HG03354 (cell line): ENCODE measurements at regions not wholly inside any gene's neighbourhood (a gene's known extent, or its start where the extent isn't known, plus 50 kb on each side); places are given as distances from the start of the nearest gene placed in this dataset.
"Not testable (repeated sequence)": the region's sequence is repeated elsewhere in the genome, so short reads cannot be mapped to it uniquely, and the experiment has no call there.

Source experiments
- ATAC-seq: cut with Tn5 transposase; IDR thresholded peaks from one replicate; pipeline ENCODE4 v1.9.1; 2021; ENCODE audit warnings: mild to moderate bottlenecking; ENCODE audit not compliant: unreplicated experiment, poor library complexity, severe bottlenecking

DNA sequence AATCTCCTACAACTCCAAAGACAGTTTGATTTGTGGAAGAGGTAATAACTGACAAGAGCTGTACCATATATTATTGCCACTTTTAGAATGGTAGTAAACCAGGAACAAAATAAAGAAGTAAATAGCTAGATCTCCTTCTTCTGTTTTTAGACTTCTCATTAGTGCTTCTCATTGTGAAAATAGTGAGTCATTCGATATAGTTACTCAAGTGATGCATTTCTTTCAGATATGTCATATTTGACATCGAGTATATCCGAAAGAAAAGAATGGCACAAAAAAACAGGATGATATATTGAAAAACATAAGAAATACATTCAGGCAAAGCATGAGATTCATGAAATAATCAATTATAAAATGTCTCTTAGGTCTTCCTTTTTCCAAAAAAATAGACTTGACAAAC is 1346.1 kb downstream of the BRINP3 start:
- no peak for ATAC-seq

GRCh38 chr1:189139748-189140147 is 1337.9 kb downstream of the BRINP3 start:
- ATAC-seq: not testable (repeated sequence)

DNA sequence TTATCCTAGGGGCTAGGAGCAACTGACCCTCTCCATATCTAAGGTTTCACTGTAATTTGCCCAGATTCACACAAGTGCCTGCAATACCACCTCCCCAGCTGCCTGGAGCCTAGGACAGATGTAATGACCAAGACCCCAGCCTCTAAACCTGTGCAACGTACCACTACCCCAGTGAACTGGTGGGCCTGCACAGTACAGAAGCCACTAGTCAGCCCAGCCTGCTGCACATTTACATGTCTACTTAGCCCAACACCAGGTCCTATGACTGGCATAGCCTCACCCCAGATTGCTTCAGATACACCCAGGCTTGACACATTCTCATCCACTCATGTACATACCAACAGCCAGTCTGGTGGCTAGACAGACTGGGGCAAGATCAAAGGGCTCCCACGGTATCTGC is 1336.6 kb downstream of the BRINP3 start:
- no peak for ATAC-seq

GRCh38 chr1:189149547-189150375 is 1327.9 kb downstream of the BRINP3 start:
- ATAC-seq: no peak

DNA sequence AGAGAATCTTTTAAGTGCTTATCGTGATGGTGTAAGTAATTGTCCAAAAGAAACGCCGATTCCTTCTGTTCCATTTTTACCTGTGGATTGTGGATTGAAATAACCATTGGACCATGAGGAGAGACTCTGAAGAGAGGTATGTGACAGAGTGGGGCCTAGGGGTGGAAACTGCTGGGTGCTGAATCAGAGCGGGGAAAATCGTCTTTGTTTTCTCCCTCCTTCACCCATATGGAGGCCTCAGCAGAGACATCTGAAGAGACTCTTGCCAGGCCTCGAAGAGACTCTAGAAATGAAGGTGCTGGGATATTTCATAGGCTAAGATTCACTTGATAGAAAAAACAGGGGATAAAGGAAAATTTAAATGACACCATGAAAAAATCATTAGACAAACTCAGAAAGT is 1327.0 kb downstream of the BRINP3 start:
- no peak for ATAC-seq

- ATAC-seq: no peak
These were observed 1326.3 kb downstream of the BRINP3 start for GRCh38 chr1:189151361-189151760.

DNA sequence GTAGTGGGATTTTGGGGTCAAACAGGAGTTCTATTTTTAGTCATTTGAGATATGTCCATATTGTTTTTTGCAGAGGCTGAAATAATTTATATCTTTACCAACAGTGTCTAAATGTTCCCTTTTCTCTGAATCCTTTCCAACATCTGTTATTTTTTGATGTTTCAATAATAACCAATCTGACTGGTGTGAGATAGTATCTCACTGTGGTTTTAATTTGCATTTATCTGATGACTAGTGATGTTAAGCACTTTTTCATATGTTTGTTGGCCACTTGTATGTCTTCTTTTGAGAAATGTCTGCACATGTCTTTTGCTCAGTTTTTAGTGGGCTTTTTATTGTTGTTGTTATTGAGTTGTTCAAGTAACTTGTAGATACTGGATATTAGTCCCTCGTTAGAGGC is 1325.0 kb downstream of the BRINP3 start:
- no peak for ATAC-seq

GRCh38 chr1:189158155-189158554 is 1319.5 kb downstream of the BRINP3 start:
- ATAC-seq: no peak

GRCh38 chr1:189175889-189176288 is 1301.8 kb downstream of the BRINP3 start:
- no peak for ATAC-seq

DNA sequence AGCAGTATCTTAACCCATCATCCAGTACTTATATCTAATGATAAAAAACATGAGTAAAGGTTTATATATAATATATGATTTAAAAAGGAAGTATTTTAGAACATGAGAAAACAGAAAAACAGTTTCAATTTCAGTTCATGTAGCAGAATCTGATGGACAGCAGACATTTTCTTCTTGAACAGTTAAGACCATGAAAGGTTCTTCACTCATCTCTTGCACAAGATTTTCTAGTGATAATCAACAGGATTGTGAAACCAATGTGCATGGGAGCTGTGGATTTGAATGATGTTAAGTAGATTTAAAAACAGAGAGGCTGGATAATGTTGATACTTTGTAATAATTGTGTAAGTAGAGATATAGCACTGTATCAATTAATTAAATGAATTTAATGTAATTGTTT is 1297.6 kb downstream of the BRINP3 start:
- ATAC-seq: no peak

DNA sequence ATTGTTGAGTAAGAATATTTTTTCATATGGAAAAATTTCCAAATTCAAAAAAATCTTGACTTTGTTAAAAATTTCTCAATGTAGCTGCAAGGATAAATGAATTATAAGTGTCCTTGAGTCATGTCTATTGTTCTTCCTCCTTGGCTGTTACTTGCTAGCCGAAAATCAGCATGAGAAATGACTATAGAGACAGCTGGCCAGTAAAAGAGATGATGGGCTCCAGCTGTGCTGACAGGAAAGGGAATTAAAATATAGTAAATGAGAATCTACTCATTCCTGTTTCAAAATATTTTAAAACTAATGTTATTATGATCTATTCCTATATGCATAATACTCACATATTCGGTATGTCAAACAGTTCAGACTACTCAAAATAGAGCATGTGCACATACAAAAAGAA is 1292.6 kb downstream of the BRINP3 start:
- no peak for ATAC-seq

DNA sequence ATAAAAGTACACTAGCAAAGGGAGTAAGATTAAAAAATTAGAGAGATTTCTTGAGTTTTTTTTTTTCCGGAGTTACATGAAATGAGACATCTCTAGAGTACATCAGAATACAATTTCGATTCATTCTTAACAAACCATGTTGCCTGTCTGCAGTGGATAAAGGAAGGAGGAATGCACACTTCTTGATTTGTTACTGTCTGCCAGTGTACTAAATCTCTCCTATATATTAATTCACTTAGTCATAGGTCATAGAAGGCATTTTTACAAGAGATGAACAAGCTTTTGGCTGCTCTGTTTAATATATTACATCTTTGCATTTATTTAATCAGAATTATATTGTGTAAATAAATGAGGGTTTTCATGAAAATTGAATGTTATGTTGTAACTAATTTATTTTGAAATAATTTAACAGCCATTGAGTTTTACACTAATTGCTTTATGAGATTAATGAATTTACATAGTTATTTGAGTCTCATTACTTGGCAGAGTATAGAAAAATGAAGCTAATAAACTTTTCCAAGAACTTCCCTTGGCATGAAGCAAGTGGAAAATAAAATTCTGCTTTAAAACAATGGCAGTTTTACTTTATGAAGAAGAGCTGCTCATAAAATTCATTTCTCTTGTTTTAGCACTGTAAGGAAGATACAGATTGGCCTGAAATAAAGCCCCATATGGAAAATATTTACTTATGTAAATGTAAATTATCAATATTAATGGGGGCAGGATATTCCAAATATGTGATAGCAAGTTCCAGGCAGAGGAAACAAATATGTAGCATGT is 1284.7 kb downstream of the BRINP3 start:
- ATAC-seq: no peak

DNA sequence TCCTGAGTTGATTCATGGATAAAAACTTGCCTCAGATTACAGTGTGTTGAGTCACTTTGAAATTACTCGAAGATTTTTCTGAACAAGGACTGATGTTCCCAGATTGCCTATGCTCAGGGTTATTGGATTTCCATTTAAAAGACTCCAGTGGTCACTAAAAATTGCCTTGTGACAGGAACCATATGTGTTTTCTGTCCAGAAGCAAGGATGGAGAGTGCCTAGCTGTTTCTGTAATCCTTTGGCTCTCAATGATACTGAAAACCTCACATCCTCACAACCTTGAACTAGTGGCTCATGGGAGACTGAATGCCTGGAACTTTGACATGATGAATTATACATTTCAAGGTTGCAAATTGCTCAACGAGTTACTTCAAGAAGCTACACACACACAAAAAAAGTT is 1271.8 kb downstream of the BRINP3 start:
- no peak for ATAC-seq

- no peak for ATAC-seq
These were observed 1271.0 kb downstream of the BRINP3 start for GRCh38 chr1:189206617-189207016.

DNA sequence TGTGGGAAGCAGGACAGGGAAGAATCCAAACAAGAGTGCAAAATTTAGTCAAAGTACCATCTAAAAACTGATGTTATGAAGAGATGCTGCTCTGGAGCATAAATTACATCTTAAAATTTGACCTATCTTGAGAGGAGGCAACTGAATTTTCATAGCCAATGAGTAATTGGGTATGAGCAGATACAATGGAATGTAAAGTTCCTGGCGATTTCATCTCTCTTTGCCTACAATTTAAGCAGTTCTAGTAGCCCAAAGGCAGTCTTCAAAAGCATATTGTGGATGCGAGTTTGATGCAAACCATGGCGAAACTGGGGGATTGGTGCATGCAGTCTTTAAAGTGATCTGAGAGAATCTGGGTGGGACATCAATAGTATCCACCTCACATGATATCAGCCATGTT is 1265.9 kb downstream of the BRINP3 start:
- no peak for ATAC-seq

GRCh38 chr1:189212606-189213005 is 1265.1 kb downstream of the BRINP3 start:
- ATAC-seq: no peak

- ATAC-seq: no peak
These were observed 1260.8 kb downstream of the BRINP3 start for GRCh38 chr1:189216886-189217285.

DNA sequence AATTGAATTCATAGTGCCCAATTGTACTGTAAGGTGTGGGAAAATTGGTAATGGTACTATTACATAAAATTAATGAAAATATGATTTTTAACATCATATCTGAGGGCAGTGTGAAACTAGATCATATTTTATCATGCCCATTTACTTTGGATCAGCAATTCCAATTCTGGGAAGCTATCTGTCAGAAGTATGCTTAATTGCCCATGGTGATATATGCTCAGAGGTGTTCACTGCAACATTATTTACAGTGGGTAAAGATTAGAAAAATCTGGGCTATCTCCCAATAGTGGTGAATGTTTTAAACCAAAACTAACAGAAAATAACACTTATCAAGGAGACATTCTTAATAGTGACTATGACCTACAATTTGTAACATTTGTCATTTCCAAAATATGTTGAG is 1260.0 kb downstream of the BRINP3 start:
- no peak for ATAC-seq

- no peak for ATAC-seq
These were observed 1256.9 kb downstream of the BRINP3 start for GRCh38 chr1:189220750-189221149.

DNA sequence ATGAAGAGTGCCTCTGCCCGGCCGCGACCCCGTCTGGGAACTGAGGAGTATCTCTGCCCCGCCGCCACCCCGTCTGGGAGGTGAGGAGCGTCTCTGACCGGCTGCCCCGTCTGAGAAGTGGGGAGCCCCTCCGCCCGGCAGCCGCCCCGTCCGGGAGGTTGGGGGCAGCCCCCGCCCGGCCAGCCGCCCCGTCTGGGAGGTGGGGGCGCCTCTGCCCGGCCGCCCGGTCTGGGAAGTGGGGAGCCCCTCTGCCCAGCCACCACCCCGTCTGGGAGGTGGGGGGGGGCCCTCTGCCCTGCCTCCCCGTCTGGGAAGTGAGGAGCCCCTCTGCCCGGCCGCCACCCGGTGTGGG is 1251.9 kb downstream of the BRINP3 start:
- ATAC-seq: not testable (repeated sequence)

DNA sequence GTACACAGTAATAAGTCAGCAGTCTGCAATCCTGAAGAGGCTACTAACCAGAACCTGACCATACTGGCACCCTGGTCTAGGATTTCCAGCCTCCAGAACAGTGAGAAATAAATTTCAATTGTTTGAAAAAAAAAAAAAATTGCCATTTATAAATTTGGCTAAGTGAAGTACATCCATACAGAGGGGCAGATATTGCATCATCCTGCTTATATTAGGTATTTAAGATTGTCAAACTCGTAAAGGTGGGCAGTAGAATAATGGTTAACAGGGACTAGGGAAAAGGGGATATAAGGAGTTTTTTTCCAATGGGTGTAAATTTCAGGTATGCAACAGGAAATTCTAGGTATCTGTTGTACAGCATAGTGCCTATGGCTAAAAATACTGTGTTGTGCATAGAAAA is 1250.9 kb downstream of the BRINP3 start:
- ATAC-seq: no peak
